SH-SY5Y (cell line): ENCODE measurements at regions not wholly inside any gene's neighbourhood (a gene's known extent, or its start where the extent isn't known, plus 50 kb on each side); places are given as distances from the start of the nearest gene placed in this dataset.

Source experiments
- GATA2 ChIP-seq: IDR thresholded peaks from 2 replicates; pipeline ENCODE4 v1.6.1; 2011; ENCODE audit warnings: mild to moderate bottlenecking, low read depth, low read length
- GATA3 ChIP-seq: IDR thresholded peaks from 2 replicates; pipeline ENCODE4 v1.6.1; 2011; ENCODE audit warnings: low read depth, mild to moderate bottlenecking, low read length, moderate library complexity

- TF ChIP-seq GATA2: no peak
- no peak for TF ChIP-seq GATA3
These were observed 181.2 kb upstream of the CDIN1 start for GRCh38 chr15:36398212-36398611.
